Astrocyte (in vitro differentiated cells and primary cell): ENCODE measurements at regions not wholly inside any gene's neighbourhood (a gene's known extent, or its start where the extent isn't known, plus 50 kb on each side); places are given as distances from the start of the nearest gene placed in this dataset.

Source experiments
- DNase-seq: peaks from one replicate; pipeline ENCODE4 v3.0.0-alpha.2; 2010; ENCODE audit warnings: low read depth
- FAIRE-seq: peaks from 2 replicates; lab custom pipeline; 2011; peaks lifted over from hg19 to GRCh38; lab: Jason Lieb, UNC
- H2AFZ ChIP-seq: 2 replicates; pipeline ENCODE4 v1.6.0; 2012; ENCODE audit warnings: low read depth, low read length, inconsistent platforms
- H3K27ac ChIP-seq: 2 replicates; pipeline ENCODE4 v1.5.1; 2011; ENCODE audit warnings: low read depth, low read length, inconsistent platforms
- H3K27me3 ChIP-seq: 2 replicates; pipeline ENCODE4 v1.6.0; 2011; ENCODE audit warnings: low read length, inconsistent platforms; ENCODE audit not compliant: insufficient read depth
- H3K36me3 ChIP-seq: 2 replicates; pipeline ENCODE4 v1.5.1; 2011; ENCODE audit warnings: low read length, inconsistent platforms; ENCODE audit not compliant: insufficient read depth
- H3K4me1 ChIP-seq: 2 replicates; pipeline ENCODE4 v1.5.1; 2011; ENCODE audit warnings: low read length, inconsistent platforms; ENCODE audit not compliant: insufficient read depth
- H3K4me2 ChIP-seq: 2 replicates; pipeline ENCODE4 v1.6.0; 2012; ENCODE audit warnings: low read length, inconsistent platforms
- H3K4me3 ChIP-seq: 2 replicates; pipeline ENCODE4 v1.5.1; 2011; ENCODE audit warnings: low read depth, mild to moderate bottlenecking, low read length, inconsistent platforms; ENCODE audit not compliant: insufficient read depth
- H3K79me2 ChIP-seq: 2 replicates; pipeline ENCODE4 v1.6.0; 2012; ENCODE audit warnings: mild to moderate bottlenecking, low read length, inconsistent platforms; ENCODE audit not compliant: insufficient read depth
- H3K9ac ChIP-seq: 2 replicates; pipeline ENCODE4 v1.6.0; 2012; ENCODE audit warnings: mild to moderate bottlenecking, low read length, inconsistent platforms
- H3K9me3 ChIP-seq: 2 replicates; pipeline ENCODE4 v1.5.1; 2012; ENCODE audit warnings: low read depth, mild to moderate bottlenecking, low read length, inconsistent platforms; ENCODE audit not compliant: insufficient read depth
- H4K20me1 ChIP-seq: 2 replicates; pipeline ENCODE4 v1.6.0; 2012; ENCODE audit warnings: low read length, inconsistent platforms; ENCODE audit not compliant: insufficient read depth
- H3K27ac Mint-ChIP-seq: one replicate; pipeline ENCODE4 v1.8.0; 2021; ENCODE audit warnings: mild to moderate bottlenecking, mixed read lengths; ENCODE audit not compliant: unreplicated experiment
- H3K27me3 Mint-ChIP-seq: one replicate; pipeline ENCODE4 v1.8.0; 2021; ENCODE audit warnings: low read depth, mixed read lengths; ENCODE audit not compliant: unreplicated experiment
- H3K36me3 Mint-ChIP-seq: one replicate; pipeline ENCODE4 v1.8.0; 2021; ENCODE audit warnings: low read depth, mixed read lengths; ENCODE audit not compliant: unreplicated experiment
- H3K4me1 Mint-ChIP-seq: one replicate; pipeline ENCODE4 v1.8.0; 2021; ENCODE audit warnings: low read depth, mixed read lengths; ENCODE audit not compliant: unreplicated experiment
- H3K4me3 Mint-ChIP-seq: one replicate; pipeline ENCODE4 v1.8.0; 2021; ENCODE audit warnings: mild to moderate bottlenecking, moderate library complexity, mixed read lengths; ENCODE audit not compliant: unreplicated experiment
- H3K9me3 Mint-ChIP-seq: one replicate; pipeline ENCODE4 v1.8.0; 2021; ENCODE audit warnings: mild to moderate bottlenecking, mixed read lengths; ENCODE audit not compliant: unreplicated experiment
- CTCF ChIP-seq: IDR thresholded peaks from 2 replicates; pipeline ENCODE4 v1.5.1; 2011; ENCODE audit warnings: low read depth, mild to moderate bottlenecking, inconsistent platforms, low read length, moderate library complexity; ENCODE audit not compliant: insufficient read depth
- EZH2 ChIP-seq: IDR thresholded peaks from 2 replicates; pipeline ENCODE4 v1.6.1; 2012; ENCODE audit warnings: mild to moderate bottlenecking, low read length, inconsistent platforms; ENCODE audit not compliant: insufficient read depth

GRCh38 chr17:72517413-72518158 is 396.8 kb downstream of the SOX9 start:
- H3K4me1 Mint-ChIP-seq = peaks cover 45% of the 10 kb centered on the region
- no peaks in the 10 kb centered on the region for H3K36me3 Mint-ChIP-seq
- H3K4me2 ChIP-seq = peak overlapping the region; percentile 81
- peak overlapping the region; percentile 93 for H3K27ac ChIP-seq
- H3K27me3 ChIP-seq = no peaks in the 10 kb centered on the region
- DNase-seq (no peak), FAIRE-seq (no peak)
- no peaks in the 10 kb centered on the region for H3K27me3 Mint-ChIP-seq
- H3K79me2 ChIP-seq = peaks cover 90% of the 10 kb centered on the region
- H3K4me3 ChIP-seq = no peak overlapping the region
- no peak overlapping the region for H2AFZ ChIP-seq
- no peaks in the 10 kb centered on the region for H3K36me3 ChIP-seq
- H4K20me1 ChIP-seq = peaks cover 62% of the 10 kb centered on the region
- no peak overlapping the region for H3K4me3 Mint-ChIP-seq
- H3K9me3 ChIP-seq = no peaks in the 10 kb centered on the region
- H3K9me3 Mint-ChIP-seq = no peaks in the 10 kb centered on the region
- peaks cover 54% of the 10 kb centered on the region for H3K4me1 ChIP-seq
- no peak for TF ChIP-seq CTCF
- TF ChIP-seq EZH2 = no peak
- H3K27ac Mint-ChIP-seq = no peak overlapping the region
- peak overlapping the region; percentile 78 for H3K9ac ChIP-seq

DNA sequence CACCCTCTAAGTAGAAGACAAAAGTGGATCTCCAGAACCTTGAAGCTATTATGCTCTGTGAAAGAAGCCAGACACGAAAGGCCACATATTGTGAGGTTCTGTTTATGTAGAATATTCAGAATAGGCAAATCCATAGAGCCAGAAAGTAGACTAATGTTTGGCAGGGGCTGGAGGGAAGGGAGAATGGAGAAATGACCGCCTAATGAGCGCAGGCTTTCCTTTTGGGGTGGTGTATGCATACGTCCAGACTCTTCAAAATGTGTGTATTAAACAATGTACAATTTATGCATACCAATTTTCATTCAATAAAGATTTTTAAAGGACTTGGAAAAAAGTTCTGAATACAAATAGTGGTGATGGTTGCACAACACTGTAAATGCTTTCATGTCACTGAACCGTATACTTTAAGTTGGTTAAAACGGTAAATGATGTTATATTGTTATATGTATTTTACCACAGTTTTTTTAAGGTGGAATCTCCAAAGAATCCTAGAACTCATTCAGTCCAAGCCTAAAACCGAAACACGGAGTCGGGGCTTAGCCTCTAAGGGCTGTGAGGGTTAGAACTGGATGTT is 397.4 kb downstream of the SOX9 start:
- no peaks in the 10 kb centered on the region for H3K9me3 Mint-ChIP-seq
- Histone ChIP-seq H2AFZ (peak overlapping the region; percentile 48), H3K36me3 (no peaks in the 10 kb centered on the region), H3K4me1 (peaks cover 54% of the 10 kb centered on the region), H3K4me3 (no peak overlapping the region), H3K9ac (peak overlapping the region; percentile 78), H3K79me2 (peaks cover 89% of the 10 kb centered on the region), H3K27ac (peak overlapping the region; percentile 93), H3K27me3 (no peaks in the 10 kb centered on the region), H3K9me3 (no peaks in the 10 kb centered on the region), H3K4me2 (peak overlapping the region; percentile 81), H4K20me1 (peaks cover 58% of the 10 kb centered on the region)
- H3K27ac Mint-ChIP-seq = no peak overlapping the region
- TF ChIP-seq EZH2 (no peak), CTCF (no peak)
- H3K36me3 Mint-ChIP-seq = no peaks in the 10 kb centered on the region
- FAIRE-seq = no peak
- H3K27me3 Mint-ChIP-seq = no peaks in the 10 kb centered on the region
- no peak overlapping the region for H3K4me3 Mint-ChIP-seq
- H3K4me1 Mint-ChIP-seq = peaks cover 45% of the 10 kb centered on the region
- no peak for DNase-seq
